ENCODE measurements at regions not wholly inside any gene's neighbourhood (a gene's known extent, or its start where the extent isn't known, plus 50 kb on each side); places are given as distances from the start of the nearest gene placed in this dataset.

GRCh38 chr10:21329995-21330627 is 195.4 kb downstream of the SKIDA1 start (continued):
- TF ChIP-seq MAFK (IDR thresholded peaks at IDR 0.05; ENCODE audit: low read depth, low read length) (no peak), EZH2 (IDR thresholded peaks at IDR 0.05; ENCODE audit: low read depth, low read length, severe bottlenecking) (no peak), POU5F1 (IDR thresholded peaks at IDR 0.05; ENCODE audit: low read depth, low read length) (no peak), HDAC6 (IDR thresholded peaks at IDR 0.05; ENCODE audit: low read depth, low read length) (no peak), ATF3 (IDR thresholded peaks at IDR 0.05; ENCODE audit: insufficient read depth, low read depth, low read length) (no peak)
